DMS 273 treated with DMSO at 0.1 percent for 48 hours (cell line): ENCODE measurements at regions not wholly inside any gene's neighbourhood (a gene's known extent, or its start where the extent isn't known, plus 50 kb on each side); places are given as distances from the start of the nearest gene placed in this dataset.

Experiments used
- DNase-seq: peaks from one replicate; lab custom pipeline; 2025; lab: John Stamatoyannopoulos, UW

- DNase-seq, result no peak
Measured at GRCh38 chr9:89554307-89555035, 50.3 kb upstream of the GADD45G start.

GRCh38 chr9:89553451-89554010 is 51.3 kb upstream of the GADD45G start:
- no peak for DNase-seq

- DNase-seq, result no peak
Measured at GRCh38 chr9:89550346-89550927, 52.5 kb upstream of the SEMA4D start.

- DNase-seq, result peak; percentile 15
Measured at GRCh38 chr9:89549031-89549644, 51.2 kb upstream of the SEMA4D start.

GRCh38 chr9:89548071-89548638 is 50.2 kb upstream of the SEMA4D start:
- DNase-seq, result no peak
